ENCODE measurements at regions not wholly inside any gene's neighbourhood (a gene's known extent, or its start where the extent isn't known, plus 50 kb on each side); places are given as distances from the start of the nearest gene placed in this dataset.

DNA sequence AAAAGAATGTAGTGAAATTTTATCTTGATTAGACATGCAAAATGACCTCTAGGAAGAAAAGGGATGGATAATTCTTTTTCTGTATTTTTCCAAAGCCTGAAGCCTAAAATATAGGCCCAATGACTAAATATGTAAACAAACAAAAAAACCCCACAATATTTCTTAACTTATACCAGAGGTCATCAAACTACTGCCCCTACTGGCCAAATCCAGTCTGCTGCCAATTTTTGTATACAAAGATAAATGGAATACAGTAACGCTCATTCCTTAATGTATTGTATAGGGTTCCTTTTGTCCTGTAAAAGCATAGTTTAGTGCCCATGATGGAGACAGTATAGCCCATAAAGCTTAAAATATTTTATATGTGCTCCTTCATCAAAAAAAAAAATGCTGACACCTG is 145.7 kb upstream of the ALG10 start:
- Histone ChIP-seq H3K4me2 (ENCODE audit: low read length) (no peak overlapping the region), H3K9ac (ENCODE audit: low read length) (no peak overlapping the region), H3K4me3 (replicated peaks in 1 of 2; ENCODE audit: low read depth in 1 of 2, low read length in 2 of 2) (no peak overlapping the region), H2AFZ (ENCODE audit: low read depth, low read length, poor library complexity, severe bottlenecking) (no peak overlapping the region), H3K9me2 (ENCODE audit: insufficient read depth) (no peaks in the 10 kb centered on the region), H3K27me3 (ENCODE audit: insufficient read depth, low read length) (no peaks in the 10 kb centered on the region), H3K36me3 (ENCODE audit: control insufficient read depth in 1 of 2, insufficient read depth in 2 of 2, low read length in 2 of 2) (no peaks in the 10 kb centered on the region), H3K9me3 (ENCODE audit: control insufficient read depth in 1 of 2, insufficient read depth in 1 of 2, low read depth in 1 of 2, low read length in 2 of 2) (peaks cover 0 to 13% of the 10 kb centered on the region in 2 experiments; a peak in 2 of 4 replicates), H4K20me1 (ENCODE audit: insufficient read depth) (no peaks in the 10 kb centered on the region), H3K4me1 (ENCODE audit: control insufficient read depth in 1 of 2, insufficient read depth in 2 of 2, low read length in 2 of 2) (no peaks in the 10 kb centered on the region), H3K27ac (ENCODE audit: low read depth, low read length) (no peak overlapping the region), H3K79me2 (ENCODE audit: insufficient read depth, low read length) (no peaks in the 10 kb centered on the region)
- TF ChIP-seq, protein P1, sequence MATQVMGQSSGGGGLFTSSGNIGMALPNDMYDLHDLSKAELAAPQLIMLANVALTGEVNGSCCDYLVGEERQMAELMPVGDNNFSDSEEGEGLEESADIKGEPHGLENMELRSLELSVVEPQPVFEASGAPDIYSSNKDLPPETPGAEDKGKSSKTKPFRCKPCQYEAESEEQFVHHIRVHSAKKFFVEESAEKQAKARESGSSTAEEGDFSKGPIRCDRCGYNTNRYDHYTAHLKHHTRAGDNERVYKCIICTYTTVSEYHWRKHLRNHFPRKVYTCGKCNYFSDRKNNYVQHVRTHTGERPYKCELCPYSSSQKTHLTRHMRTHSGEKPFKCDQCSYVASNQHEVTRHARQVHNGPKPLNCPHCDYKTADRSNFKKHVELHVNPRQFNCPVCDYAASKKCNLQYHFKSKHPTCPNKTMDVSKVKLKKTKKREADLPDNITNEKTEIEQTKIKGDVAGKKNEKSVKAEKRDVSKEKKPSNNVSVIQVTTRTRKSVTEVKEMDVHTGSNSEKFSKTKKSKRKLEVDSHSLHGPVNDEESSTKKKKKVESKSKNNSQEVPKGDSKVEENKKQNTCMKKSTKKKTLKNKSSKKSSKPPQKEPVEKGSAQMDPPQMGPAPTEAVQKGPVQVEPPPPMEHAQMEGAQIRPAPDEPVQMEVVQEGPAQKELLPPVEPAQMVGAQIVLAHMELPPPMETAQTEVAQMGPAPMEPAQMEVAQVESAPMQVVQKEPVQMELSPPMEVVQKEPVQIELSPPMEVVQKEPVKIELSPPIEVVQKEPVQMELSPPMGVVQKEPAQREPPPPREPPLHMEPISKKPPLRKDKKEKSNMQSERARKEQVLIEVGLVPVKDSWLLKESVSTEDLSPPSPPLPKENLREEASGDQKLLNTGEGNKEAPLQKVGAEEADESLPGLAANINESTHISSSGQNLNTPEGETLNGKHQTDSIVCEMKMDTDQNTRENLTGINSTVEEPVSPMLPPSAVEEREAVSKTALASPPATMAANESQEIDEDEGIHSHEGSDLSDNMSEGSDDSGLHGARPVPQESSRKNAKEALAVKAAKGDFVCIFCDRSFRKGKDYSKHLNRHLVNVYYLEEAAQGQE (IDR thresholded peaks at IDR 0.05; ENCODE audit: low read depth) = no peak
- TF ChIP-seq YY1 (IDR thresholded peaks at IDR 0.05; ENCODE audit: extremely low read depth, insufficient replicate concordance, low read depth, low read length) = no peak
- no peak for TF ChIP-seq FOSL1 (IDR thresholded peaks at IDR 0.05; ENCODE audit: low read depth)
- TF ChIP-seq RAD21 (IDR thresholded peaks at IDR 0.05; ENCODE audit: low read depth) = no peak
- no peak for TF ChIP-seq ELF1 (IDR thresholded peaks at IDR 0.05; ENCODE audit: borderline replicate concordance, low read depth)
- no peak for TF ChIP-seq SP1 (IDR thresholded peaks at IDR 0.05; ENCODE audit: low read depth)
- no peak for TF ChIP-seq EZH2phosphoT487 (IDR thresholded peaks at IDR 0.05; ENCODE audit: borderline replicate concordance)
- TF ChIP-seq, protein P2, sequence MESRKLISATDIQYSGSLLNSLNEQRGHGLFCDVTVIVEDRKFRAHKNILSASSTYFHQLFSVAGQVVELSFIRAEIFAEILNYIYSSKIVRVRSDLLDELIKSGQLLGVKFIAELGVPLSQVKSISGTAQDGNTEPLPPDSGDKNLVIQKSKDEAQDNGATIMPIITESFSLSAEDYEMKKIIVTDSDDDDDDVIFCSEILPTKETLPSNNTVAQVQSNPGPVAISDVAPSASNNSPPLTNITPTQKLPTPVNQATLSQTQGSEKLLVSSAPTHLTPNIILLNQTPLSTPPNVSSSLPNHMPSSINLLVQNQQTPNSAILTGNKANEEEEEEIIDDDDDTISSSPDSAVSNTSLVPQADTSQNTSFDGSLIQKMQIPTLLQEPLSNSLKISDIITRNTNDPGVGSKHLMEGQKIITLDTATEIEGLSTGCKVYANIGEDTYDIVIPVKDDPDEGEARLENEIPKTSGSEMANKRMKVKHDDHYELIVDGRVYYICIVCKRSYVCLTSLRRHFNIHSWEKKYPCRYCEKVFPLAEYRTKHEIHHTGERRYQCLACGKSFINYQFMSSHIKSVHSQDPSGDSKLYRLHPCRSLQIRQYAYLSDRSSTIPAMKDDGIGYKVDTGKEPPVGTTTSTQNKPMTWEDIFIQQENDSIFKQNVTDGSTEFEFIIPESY (IDR thresholded peaks at IDR 0.05; ENCODE audit: extremely low read depth, insufficient replicate concordance, low read length) = no peak
- CTCF ChIA-PET = no interaction called here
- no TSS peak for BruUV-seq (replicated peaks)
- DNase-seq (ENCODE audit: low read depth, low spot score) (no peak), ATAC-seq (no peak)
- POLR2A ChIA-PET = no interaction called here
- intact Hi-C loops (cut with micrococcal nuclease) = no loop called here
- RAD21 ChIA-PET (ENCODE audit: low non-redundant PET in 1 of 2, low total read pairs in 2 of 2, uncharacterized antibody in 2 of 2, unreplicated experiment in 2 of 2) = no interaction called here

Measured in HCT116 (cell line).